ENCODE measurements at regions not wholly inside any gene's neighbourhood (a gene's known extent, or its start where the extent isn't known, plus 50 kb on each side); places are given as distances from the start of the nearest gene placed in this dataset.

GRCh38 chr4:20572976-20573375, 127.3 kb upstream of the PACRGL start:
- TF ChIP-seq, protein P1, sequence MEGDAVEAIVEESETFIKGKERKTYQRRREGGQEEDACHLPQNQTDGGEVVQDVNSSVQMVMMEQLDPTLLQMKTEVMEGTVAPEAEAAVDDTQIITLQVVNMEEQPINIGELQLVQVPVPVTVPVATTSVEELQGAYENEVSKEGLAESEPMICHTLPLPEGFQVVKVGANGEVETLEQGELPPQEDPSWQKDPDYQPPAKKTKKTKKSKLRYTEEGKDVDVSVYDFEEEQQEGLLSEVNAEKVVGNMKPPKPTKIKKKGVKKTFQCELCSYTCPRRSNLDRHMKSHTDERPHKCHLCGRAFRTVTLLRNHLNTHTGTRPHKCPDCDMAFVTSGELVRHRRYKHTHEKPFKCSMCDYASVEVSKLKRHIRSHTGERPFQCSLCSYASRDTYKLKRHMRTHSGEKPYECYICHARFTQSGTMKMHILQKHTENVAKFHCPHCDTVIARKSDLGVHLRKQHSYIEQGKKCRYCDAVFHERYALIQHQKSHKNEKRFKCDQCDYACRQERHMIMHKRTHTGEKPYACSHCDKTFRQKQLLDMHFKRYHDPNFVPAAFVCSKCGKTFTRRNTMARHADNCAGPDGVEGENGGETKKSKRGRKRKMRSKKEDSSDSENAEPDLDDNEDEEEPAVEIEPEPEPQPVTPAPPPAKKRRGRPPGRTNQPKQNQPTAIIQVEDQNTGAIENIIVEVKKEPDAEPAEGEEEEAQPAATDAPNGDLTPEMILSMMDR (IDR thresholded peaks at IDR 0.05) = no peak
- H3K27me3 Mint-ChIP-seq = no peaks in the 10 kb centered on the region
- H3K27me3 ChIP-seq (ENCODE audit: control insufficient read depth in 1 of 2, insufficient read depth in 2 of 2, low read length in 2 of 2) = no peaks in the 10 kb centered on the region
- intact Hi-C loops (cut with DNase I, micrococcal nuclease) = no loop called here
- H3K4me3 ChIP-seq (ENCODE audit: low read length) = no peak overlapping the region
- H3K36me3 Mint-ChIP-seq (ENCODE audit: low read depth) = no peaks in the 10 kb centered on the region
- H3K9me3 ChIP-seq (ENCODE audit: control insufficient read depth in 1 of 2, insufficient read depth in 1 of 2, low read length in 2 of 2) = no peaks in the 10 kb centered on the region
- H3K27ac ChIP-seq (ENCODE audit: low read depth in 1 of 2, low read length in 2 of 2) = no peak overlapping the region
- no peaks in the 10 kb centered on the region for H3K36me3 ChIP-seq (ENCODE audit: insufficient read depth, low read length)
- ATAC-seq (ENCODE audit: poor library complexity) (no peak), DNase-seq (no peak)
- ChIA-PET CTCF (no interaction called here), POLR2A (no interaction called here)
- peaks cover 2% of the 10 kb centered on the region for H3K9me3 Mint-ChIP-seq
- H3K4me1 Mint-ChIP-seq (ENCODE audit: low read depth) = no peaks in the 10 kb centered on the region
- H3K27ac Mint-ChIP-seq = no peak overlapping the region
- no peaks in the 10 kb centered on the region for H3K4me1 ChIP-seq (ENCODE audit: insufficient read depth, low read length)
- H3K4me3 Mint-ChIP-seq = no peak overlapping the region

DNA sequence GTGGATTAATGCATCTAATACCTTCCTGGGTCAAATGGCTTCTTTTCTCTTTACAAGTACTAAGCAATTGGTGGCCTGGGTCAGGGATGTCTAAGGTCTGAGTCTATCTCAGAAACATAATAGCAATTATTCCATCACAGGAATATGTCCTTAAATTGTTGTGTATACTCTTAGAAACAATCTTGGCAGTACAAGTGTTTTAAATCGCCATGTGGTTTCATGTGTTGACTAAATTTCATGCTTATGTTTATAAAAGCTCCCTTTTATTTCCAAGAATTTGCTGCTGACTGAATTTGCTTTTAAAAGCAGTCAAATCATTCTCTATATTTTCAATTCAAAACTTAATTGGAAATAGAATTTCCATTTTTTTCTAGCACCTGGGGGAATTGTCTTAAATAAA, 125.3 kb upstream of the PACRGL start:
- no peaks in the 10 kb centered on the region for H3K36me3 Mint-ChIP-seq (ENCODE audit: low read depth)
- DNase-seq (no peak), ATAC-seq (ENCODE audit: poor library complexity) (no peak)
- Histone ChIP-seq H3K4me3 (ENCODE audit: low read length) (no peak overlapping the region), H3K4me1 (ENCODE audit: insufficient read depth, low read length) (no peaks in the 10 kb centered on the region), H3K36me3 (ENCODE audit: insufficient read depth, low read length) (no peaks in the 10 kb centered on the region), H3K27me3 (ENCODE audit: control insufficient read depth in 1 of 2, insufficient read depth in 2 of 2, low read length in 2 of 2) (no peaks in the 10 kb centered on the region), H3K27ac (ENCODE audit: low read depth in 1 of 2, low read length in 2 of 2) (no peak overlapping the region), H3K9me3 (ENCODE audit: control insufficient read depth in 1 of 2, insufficient read depth in 1 of 2, low read length in 2 of 2) (no peaks in the 10 kb centered on the region)
- no peak overlapping the region for H3K27ac Mint-ChIP-seq
- TF ChIP-seq, protein P1 (IDR thresholded peaks at IDR 0.05) = no peak
- H3K27me3 Mint-ChIP-seq = no peaks in the 10 kb centered on the region
- ChIA-PET POLR2A (no interaction called here), CTCF (no interaction called here)
- peaks cover 2% of the 10 kb centered on the region for H3K9me3 Mint-ChIP-seq
- H3K4me3 Mint-ChIP-seq = no peak overlapping the region
- intact Hi-C loops (cut with DNase I, micrococcal nuclease) = no loop called here
- H3K4me1 Mint-ChIP-seq (ENCODE audit: low read depth) = no peaks in the 10 kb centered on the region

GRCh38 chr4:20575486-20575885, 124.8 kb upstream of the PACRGL start:
- H3K27me3 Mint-ChIP-seq = no peaks in the 10 kb centered on the region
- ChIA-PET POLR2A (no interaction called here), CTCF (no interaction called here)
- Histone ChIP-seq H3K36me3 (ENCODE audit: insufficient read depth, low read length) (no peaks in the 10 kb centered on the region), H3K27ac (ENCODE audit: low read depth in 1 of 2, low read length in 2 of 2) (no peak overlapping the region), H3K27me3 (ENCODE audit: control insufficient read depth in 1 of 2, insufficient read depth in 2 of 2, low read length in 2 of 2) (no peaks in the 10 kb centered on the region), H3K4me1 (ENCODE audit: insufficient read depth, low read length) (no peaks in the 10 kb centered on the region), H3K9me3 (ENCODE audit: control insufficient read depth in 1 of 2, insufficient read depth in 1 of 2, low read length in 2 of 2) (no peaks in the 10 kb centered on the region), H3K4me3 (ENCODE audit: low read length) (no peak overlapping the region)
- H3K9me3 Mint-ChIP-seq = peaks cover 2% of the 10 kb centered on the region
- ATAC-seq (ENCODE audit: poor library complexity) (no peak), DNase-seq (no peak)
- no peak overlapping the region for H3K27ac Mint-ChIP-seq
- intact Hi-C loops (cut with DNase I, micrococcal nuclease) = no loop called here
- TF ChIP-seq, protein P1 (IDR thresholded peaks at IDR 0.05) = no peak
- no peaks in the 10 kb centered on the region for H3K36me3 Mint-ChIP-seq (ENCODE audit: low read depth)
- no peaks in the 10 kb centered on the region for H3K4me1 Mint-ChIP-seq (ENCODE audit: low read depth)
- no peak overlapping the region for H3K4me3 Mint-ChIP-seq
